HEK293 (cell line): ENCODE measurements at regions not wholly inside any gene's neighbourhood (a gene's known extent, or its start where the extent isn't known, plus 50 kb on each side); places are given as distances from the start of the nearest gene placed in this dataset.

ENCODE experiments used
- CTCF ChIA-PET: fragments of 350-600 bp; formaldehyde crosslinking; extraction: SDS; loops from one replicate; lab custom pipeline; 2021; ENCODE audit warnings: antibody characterized with exemption; lab: Yijun Ruan, JAX
- POLR2A ChIA-PET: fragments of 300-600 bp; formaldehyde crosslinking; extraction: SDS; loops from one replicate; lab custom pipeline; 2020; ENCODE audit warnings: antibody characterized with exemption, inconsistent platforms; lab: Yijun Ruan, JAX
- H3K27ac ChIP-seq: fragments of 200-500 bp; sonication (Bioruptor generic); 2 replicates; pipeline ENCODE4 v1.5.1; 2014; ENCODE audit warnings: low read depth, low read length, control low read depth, inconsistent platforms; ENCODE audit errors: extremely low read depth
- H3K36me3 ChIP-seq, 2 experiments: fragments of 200-500 bp in 1 of 2; sonication (Bioruptor generic) in 1 of 2; 1 replicate in 1 of 2; 2 replicates in 1 of 2; pipeline ENCODE4 v1.5.1; 2014 to 2017; ENCODE audit warnings: inconsistent platforms in 2 of 2, low read length in 2 of 2; ENCODE audit not compliant: control insufficient read depth in 2 of 2, insufficient read depth in 1 of 2
- H3K4me1 ChIP-seq: fragments of 200-500 bp; sonication (Bioruptor generic); 2 replicates; pipeline ENCODE4 v1.5.1; 2014; ENCODE audit warnings: mild to moderate bottlenecking, low read length, inconsistent platforms; ENCODE audit not compliant: control insufficient read depth, insufficient read depth
- H3K4me3 ChIP-seq: 2 replicates; pipeline ENCODE4 v1.5.1; 2011; ENCODE audit warnings: low read depth, mild to moderate bottlenecking, control low read depth, low read length, moderate library complexity
- H3K9me3 ChIP-seq: fragments of 200-500 bp; sonication (Bioruptor generic); 2 replicates; pipeline ENCODE4 v1.5.1; 2014; ENCODE audit warnings: low read depth, low read length, inconsistent platforms; ENCODE audit not compliant: control insufficient read depth, insufficient read depth
- SP3 ChIP-seq: fragments of 450-650 bp; formaldehyde crosslinking; IDR thresholded peaks from 2 replicates; pipeline ENCODE4 v1.5.1; 2016; ENCODE audit warnings: missing biosample characterization, missing genetic modification characterization
- ZNF133 ChIP-seq: fragments of 450-650 bp; formaldehyde crosslinking; IDR thresholded peaks from 2 replicates; pipeline ENCODE4 v1.5.1; 2016; ENCODE audit warnings: missing biosample characterization, missing genetic modification characterization
- ZNF138 ChIP-seq: fragments of 450-650 bp; formaldehyde crosslinking; IDR thresholded peaks from 2 replicates; pipeline ENCODE4 v1.5.1; 2016; ENCODE audit warnings: missing biosample characterization, missing genetic modification characterization, borderline replicate concordance
- ZNF266 ChIP-seq: fragments of 450-650 bp; formaldehyde crosslinking; IDR thresholded peaks from 2 replicates; pipeline ENCODE4 v1.5.1; 2016; ENCODE audit warnings: missing biosample characterization, missing genetic modification characterization, low read depth
- ZNF292 ChIP-seq: fragments of 450-650 bp; formaldehyde crosslinking; IDR thresholded peaks from 2 replicates; pipeline ENCODE4 v1.5.1; 2016; ENCODE audit warnings: low read depth, missing biosample characterization, missing genetic modification characterization, borderline replicate concordance
- ZNF404 ChIP-seq: fragments of 450-650 bp; formaldehyde crosslinking; IDR thresholded peaks from 2 replicates; pipeline ENCODE4 v1.5.1; 2017; ENCODE audit warnings: missing biosample characterization, missing genetic modification characterization
- TF ChIP-seq, protein P1 (sequence below): fragments of 450-650 bp; formaldehyde crosslinking; optimal IDR thresholded peaks from 2 replicates; pipeline ENCODE3; 2016; ENCODE audit warnings: missing biosample characterization, mild to moderate bottlenecking, missing genetic modification characterization
- TF ChIP-seq, protein P2 (sequence below): fragments of 450-650 bp; formaldehyde crosslinking; IDR thresholded peaks from 2 replicates; pipeline ENCODE4; 2016; ENCODE audit warnings: missing biosample characterization, missing genetic modification characterization
- TF ChIP-seq, protein P3 (sequence below): fragments of 450-650 bp; formaldehyde crosslinking; IDR thresholded peaks from 2 replicates; pipeline ENCODE4 v1.5.1; 2016; ENCODE audit warnings: missing biosample characterization, missing genetic modification characterization, borderline replicate concordance
- TF ChIP-seq, protein P4 (sequence below): fragments of 450-650 bp; formaldehyde crosslinking; IDR thresholded peaks from 2 replicates; pipeline ENCODE4 v1.5.1; 2016; ENCODE audit warnings: missing biosample characterization, missing genetic modification characterization
- TF ChIP-seq, protein P5 (sequence below): fragments of 450-650 bp; formaldehyde crosslinking; IDR thresholded peaks from 2 replicates; pipeline ENCODE4 v1.5.1; 2016; ENCODE audit warnings: missing biosample characterization, missing genetic modification characterization, low read depth

DNA sequence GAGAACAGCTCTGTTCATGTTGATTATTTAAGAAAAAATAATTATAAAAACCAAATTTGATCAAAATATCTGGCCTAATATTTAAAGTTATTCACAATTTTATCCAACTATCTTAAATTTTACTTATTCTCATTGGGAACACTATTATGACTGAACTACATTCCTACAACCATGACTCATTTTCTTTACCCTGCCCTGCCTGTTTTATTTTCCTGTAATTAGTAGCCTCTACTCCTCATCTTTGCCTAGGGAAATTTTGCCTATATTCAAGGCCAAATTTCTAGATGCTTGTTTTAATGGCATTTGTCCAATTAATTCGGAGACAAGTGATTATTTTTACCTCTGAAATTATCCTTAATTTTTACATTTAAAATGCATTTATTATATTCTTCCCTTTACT, 289.7 kb upstream of the TMEM229A start:
- CTCF ChIA-PET = no interaction called here
- Histone ChIP-seq H3K4me3 (no peak overlapping the region), H3K9me3 (no peaks in the 10 kb centered on the region), H3K36me3 (no peaks in the 10 kb centered on the region), H3K27ac (no peak overlapping the region), H3K4me1 (no peaks in the 10 kb centered on the region)
- POLR2A ChIA-PET = no interaction called here
- TF ChIP-seq ZNF138 (tag by site-specific recombination) (no peak), ZNF404 (no peak), SP3 (tag by site-specific recombination) (no peak), ZNF266 (tag by site-specific recombination) (no peak), ZNF292 (tag by site-specific recombination) (no peak)
- TF ChIP-seq, protein P1, sequence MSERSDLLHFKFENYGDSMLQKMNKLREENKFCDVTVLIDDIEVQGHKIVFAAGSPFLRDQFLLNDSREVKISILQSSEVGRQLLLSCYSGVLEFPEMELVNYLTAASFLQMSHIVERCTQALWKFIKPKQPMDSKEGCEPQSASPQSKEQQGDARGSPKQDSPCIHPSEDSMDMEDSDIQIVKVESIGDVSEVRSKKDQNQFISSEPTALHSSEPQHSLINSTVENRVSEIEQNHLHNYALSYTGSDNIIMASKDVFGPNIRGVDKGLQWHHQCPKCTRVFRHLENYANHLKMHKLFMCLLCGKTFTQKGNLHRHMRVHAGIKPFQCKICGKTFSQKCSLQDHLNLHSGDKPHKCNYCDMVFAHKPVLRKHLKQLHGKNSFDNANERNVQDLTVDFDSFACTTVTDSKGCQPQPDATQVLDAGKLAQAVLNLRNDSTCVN (tag by site-specific recombination) = no peak
- TF ChIP-seq, protein P2, sequence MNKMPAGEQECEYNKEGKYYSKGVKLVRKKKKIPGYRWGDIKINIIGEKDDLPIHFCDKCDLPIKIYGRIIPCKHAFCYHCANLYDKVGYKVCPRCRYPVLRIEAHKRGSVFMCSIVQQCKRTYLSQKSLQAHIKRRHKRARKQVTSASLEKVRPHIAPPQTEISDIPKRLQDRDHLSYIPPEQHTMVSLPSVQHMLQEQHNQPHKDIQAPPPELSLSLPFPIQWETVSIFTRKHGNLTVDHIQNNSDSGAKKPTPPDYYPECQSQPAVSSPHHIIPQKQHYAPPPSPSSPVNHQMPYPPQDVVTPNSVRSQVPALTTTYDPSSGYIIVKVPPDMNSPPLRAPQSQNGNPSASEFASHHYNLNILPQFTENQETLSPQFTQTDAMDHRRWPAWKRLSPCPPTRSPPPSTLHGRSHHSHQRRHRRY (tag by site-specific recombination) = no peak
- TF ChIP-seq, protein P3, sequence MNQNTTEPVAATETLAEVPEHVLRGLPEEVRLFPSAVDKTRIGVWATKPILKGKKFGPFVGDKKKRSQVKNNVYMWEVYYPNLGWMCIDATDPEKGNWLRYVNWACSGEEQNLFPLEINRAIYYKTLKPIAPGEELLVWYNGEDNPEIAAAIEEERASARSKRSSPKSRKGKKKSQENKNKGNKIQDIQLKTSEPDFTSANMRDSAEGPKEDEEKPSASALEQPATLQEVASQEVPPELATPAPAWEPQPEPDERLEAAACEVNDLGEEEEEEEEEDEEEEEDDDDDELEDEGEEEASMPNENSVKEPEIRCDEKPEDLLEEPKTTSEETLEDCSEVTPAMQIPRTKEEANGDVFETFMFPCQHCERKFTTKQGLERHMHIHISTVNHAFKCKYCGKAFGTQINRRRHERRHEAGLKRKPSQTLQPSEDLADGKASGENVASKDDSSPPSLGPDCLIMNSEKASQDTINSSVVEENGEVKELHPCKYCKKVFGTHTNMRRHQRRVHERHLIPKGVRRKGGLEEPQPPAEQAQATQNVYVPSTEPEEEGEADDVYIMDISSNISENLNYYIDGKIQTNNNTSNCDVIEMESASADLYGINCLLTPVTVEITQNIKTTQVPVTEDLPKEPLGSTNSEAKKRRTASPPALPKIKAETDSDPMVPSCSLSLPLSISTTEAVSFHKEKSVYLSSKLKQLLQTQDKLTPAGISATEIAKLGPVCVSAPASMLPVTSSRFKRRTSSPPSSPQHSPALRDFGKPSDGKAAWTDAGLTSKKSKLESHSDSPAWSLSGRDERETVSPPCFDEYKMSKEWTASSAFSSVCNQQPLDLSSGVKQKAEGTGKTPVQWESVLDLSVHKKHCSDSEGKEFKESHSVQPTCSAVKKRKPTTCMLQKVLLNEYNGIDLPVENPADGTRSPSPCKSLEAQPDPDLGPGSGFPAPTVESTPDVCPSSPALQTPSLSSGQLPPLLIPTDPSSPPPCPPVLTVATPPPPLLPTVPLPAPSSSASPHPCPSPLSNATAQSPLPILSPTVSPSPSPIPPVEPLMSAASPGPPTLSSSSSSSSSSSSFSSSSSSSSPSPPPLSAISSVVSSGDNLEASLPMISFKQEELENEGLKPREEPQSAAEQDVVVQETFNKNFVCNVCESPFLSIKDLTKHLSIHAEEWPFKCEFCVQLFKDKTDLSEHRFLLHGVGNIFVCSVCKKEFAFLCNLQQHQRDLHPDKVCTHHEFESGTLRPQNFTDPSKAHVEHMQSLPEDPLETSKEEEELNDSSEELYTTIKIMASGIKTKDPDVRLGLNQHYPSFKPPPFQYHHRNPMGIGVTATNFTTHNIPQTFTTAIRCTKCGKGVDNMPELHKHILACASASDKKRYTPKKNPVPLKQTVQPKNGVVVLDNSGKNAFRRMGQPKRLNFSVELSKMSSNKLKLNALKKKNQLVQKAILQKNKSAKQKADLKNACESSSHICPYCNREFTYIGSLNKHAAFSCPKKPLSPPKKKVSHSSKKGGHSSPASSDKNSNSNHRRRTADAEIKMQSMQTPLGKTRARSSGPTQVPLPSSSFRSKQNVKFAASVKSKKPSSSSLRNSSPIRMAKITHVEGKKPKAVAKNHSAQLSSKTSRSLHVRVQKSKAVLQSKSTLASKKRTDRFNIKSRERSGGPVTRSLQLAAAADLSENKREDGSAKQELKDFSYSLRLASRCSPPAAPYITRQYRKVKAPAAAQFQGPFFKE (tag by site-specific recombination) = no peak
- TF ChIP-seq, protein P4, sequence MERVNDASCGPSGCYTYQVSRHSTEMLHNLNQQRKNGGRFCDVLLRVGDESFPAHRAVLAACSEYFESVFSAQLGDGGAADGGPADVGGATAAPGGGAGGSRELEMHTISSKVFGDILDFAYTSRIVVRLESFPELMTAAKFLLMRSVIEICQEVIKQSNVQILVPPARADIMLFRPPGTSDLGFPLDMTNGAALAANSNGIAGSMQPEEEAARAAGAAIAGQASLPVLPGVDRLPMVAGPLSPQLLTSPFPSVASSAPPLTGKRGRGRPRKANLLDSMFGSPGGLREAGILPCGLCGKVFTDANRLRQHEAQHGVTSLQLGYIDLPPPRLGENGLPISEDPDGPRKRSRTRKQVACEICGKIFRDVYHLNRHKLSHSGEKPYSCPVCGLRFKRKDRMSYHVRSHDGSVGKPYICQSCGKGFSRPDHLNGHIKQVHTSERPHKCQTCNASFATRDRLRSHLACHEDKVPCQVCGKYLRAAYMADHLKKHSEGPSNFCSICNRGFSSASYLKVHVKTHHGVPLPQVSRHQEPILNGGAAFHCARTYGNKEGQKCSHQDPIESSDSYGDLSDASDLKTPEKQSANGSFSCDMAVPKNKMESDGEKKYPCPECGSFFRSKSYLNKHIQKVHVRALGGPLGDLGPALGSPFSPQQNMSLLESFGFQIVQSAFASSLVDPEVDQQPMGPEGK (tag by site-specific recombination) = no peak

DNA sequence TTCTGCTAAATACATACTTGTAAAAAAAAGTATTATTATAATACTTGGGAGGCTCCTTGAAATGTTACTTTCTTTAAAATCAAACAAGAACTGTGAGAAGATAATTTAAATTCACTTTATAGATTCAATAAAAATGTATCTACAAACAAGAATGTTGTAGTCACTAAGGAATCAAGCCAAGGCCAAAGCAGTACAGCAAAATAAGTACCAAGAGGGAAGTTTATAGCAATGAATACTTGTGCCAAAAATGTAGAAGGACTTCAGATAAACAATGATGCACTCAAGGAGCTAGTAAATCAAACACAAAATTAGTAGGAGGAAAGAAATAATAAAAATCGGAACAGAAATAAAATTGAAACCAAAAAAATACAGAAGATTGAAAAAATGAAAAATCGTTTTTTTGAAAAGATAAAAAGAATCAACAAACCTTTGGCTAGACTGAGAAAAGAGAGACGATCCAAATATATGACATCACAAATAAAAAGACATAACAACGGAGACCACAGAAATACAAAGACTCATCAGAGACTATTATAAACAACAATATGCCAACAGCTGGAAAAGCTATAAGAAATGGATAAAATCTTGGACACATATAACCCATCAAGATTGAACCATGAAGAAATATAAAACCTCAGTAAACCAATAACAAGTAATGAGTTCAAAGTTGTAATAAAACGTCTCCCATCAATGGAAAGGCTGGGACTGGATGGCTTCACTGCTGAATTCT, 286.0 kb upstream of the TMEM229A start:
- H3K4me3 ChIP-seq = no peak overlapping the region
- no peaks in the 10 kb centered on the region for H3K9me3 ChIP-seq
- no peaks in the 10 kb centered on the region for H3K36me3 ChIP-seq
- H3K4me1 ChIP-seq = no peaks in the 10 kb centered on the region
- CTCF ChIA-PET = interaction anchor here (0.7 kb wide), 1 partner anchor 1544 kb away, joined by 3 read pairs; no protein-coding TSS in a partner anchor
- H3K27ac ChIP-seq = no peak overlapping the region
- TF ChIP-seq ZNF133 (tag by site-specific recombination) = no peak
- TF ChIP-seq, protein P5, sequence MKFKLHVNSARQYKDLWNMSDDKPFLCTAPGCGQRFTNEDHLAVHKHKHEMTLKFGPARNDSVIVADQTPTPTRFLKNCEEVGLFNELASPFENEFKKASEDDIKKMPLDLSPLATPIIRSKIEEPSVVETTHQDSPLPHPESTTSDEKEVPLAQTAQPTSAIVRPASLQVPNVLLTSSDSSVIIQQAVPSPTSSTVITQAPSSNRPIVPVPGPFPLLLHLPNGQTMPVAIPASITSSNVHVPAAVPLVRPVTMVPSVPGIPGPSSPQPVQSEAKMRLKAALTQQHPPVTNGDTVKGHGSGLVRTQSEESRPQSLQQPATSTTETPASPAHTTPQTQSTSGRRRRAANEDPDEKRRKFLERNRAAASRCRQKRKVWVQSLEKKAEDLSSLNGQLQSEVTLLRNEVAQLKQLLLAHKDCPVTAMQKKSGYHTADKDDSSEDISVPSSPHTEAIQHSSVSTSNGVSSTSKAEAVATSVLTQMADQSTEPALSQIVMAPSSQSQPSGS (tag by site-specific recombination) = 0 out of 2 replicates have a peak, but pooled peaks have one; percentile 20
- TF ChIP-seq, all 188 proteins: peak for 1
- POLR2A ChIA-PET = no interaction called here
